ENCODE measurements at regions not wholly inside any gene's neighbourhood (a gene's known extent, or its start where the extent isn't known, plus 50 kb on each side); places are given as distances from the start of the nearest gene placed in this dataset.

DNA sequence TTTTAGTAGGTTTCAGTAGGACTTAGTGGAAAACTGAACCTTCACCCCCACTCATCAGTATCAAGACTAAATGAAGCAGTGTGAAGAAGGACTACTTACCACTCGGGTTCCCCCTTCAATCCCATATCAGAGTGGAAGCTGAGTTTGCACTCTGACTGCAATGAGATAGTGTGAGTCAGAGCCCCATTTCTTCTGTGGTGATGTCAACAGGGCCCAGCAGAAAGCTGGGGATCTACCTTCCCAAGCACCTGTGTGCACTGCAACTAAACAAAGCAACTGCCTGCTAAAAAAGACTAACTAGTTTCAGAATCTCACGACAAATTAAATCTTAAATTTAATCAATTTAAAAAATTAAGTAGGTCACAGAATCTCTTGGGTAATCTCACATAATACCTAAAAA, 1837.0 kb upstream of the PCDH7 start:
- TF ChIP-seq TAF1 (IDR thresholded peaks at IDR 0.05; ENCODE audit: borderline replicate concordance, low read depth, low read length) (no peak), YY1 (IDR thresholded peaks at IDR 0.05; ENCODE audit: low read depth, low read length) (no peak), EZH2 (IDR thresholded peaks at IDR 0.05; ENCODE audit: borderline replicate concordance, control insufficient read depth, low read depth, low read length) (no peak), SIN3A (IDR thresholded peaks at IDR 0.05; ENCODE audit: low read depth, low read length) (no peak), JUND (IDR thresholded peaks at IDR 0.05; ENCODE audit: low read depth, low read length) (no peak)
- TF ChIP-seq, protein P1, sequence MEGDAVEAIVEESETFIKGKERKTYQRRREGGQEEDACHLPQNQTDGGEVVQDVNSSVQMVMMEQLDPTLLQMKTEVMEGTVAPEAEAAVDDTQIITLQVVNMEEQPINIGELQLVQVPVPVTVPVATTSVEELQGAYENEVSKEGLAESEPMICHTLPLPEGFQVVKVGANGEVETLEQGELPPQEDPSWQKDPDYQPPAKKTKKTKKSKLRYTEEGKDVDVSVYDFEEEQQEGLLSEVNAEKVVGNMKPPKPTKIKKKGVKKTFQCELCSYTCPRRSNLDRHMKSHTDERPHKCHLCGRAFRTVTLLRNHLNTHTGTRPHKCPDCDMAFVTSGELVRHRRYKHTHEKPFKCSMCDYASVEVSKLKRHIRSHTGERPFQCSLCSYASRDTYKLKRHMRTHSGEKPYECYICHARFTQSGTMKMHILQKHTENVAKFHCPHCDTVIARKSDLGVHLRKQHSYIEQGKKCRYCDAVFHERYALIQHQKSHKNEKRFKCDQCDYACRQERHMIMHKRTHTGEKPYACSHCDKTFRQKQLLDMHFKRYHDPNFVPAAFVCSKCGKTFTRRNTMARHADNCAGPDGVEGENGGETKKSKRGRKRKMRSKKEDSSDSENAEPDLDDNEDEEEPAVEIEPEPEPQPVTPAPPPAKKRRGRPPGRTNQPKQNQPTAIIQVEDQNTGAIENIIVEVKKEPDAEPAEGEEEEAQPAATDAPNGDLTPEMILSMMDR (IDR thresholded peaks at IDR 0.05 in 2 of 3, conservative IDR thresholded peaks at IDR 0.05 in 1 of 3; ENCODE audit: control insufficient read depth in 2 of 3, extremely low read depth in 1 of 3, insufficient read depth in 1 of 3, low read depth in 3 of 3, low read length in 3 of 3) = no peak

Data from GM12878 (cell line).